ENCODE measurements at regions not wholly inside any gene's neighbourhood (a gene's known extent, or its start where the extent isn't known, plus 50 kb on each side); places are given as distances from the start of the nearest gene placed in this dataset.

GRCh38 chr14:98711453-98711852 lies 560.5 kb downstream of the BCL11B start:
- DNase-seq (ENCODE audit: low spot score): no peak

GRCh38 chr14:98714626-98715425 lies 557.2 kb downstream of the BCL11B start:
- no peak for DNase-seq (ENCODE audit: low spot score)

DNA sequence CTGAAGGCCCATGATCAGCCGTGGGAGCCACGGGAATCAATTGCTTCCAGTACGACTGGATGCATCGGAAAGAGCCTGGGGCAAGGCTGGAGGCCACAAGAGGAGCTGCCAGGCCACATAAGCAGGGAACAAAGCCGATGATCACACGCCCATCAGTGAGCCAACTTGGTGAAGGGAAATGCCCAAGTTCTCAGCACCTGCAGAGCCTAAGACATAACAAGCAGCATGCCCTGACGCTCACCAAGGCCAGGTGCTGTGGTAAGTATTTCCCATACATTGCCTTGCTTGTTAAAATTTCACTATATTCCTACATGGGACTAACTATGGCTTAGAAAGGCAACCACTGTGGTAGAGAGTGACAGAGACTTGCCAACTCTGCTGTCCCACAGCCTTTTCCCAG lies 555.9 kb downstream of the BCL11B start:
- DNase-seq (ENCODE audit: low spot score): no peak

DNA sequence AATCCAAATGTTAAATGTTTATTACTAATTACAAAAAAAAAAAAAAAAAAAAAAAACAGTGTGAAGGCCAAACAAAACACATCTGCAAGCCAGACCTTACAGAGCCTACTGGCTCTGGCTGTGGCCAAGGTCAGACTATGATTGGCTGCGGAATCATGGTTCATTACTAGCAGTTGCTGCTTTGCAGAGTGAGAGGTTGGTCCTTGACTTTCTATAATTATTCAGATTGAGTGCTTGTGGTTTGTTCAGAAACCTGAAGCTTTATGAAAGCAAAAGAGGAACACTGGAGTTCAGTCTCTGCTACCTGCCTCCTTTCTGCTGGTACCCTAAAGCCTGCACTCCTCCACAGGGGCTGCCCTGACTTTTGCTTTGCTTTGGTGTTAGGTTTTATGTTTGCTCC lies 550.9 kb downstream of the BCL11B start:
- DNase-seq (ENCODE audit: low spot score): no peak

DNA sequence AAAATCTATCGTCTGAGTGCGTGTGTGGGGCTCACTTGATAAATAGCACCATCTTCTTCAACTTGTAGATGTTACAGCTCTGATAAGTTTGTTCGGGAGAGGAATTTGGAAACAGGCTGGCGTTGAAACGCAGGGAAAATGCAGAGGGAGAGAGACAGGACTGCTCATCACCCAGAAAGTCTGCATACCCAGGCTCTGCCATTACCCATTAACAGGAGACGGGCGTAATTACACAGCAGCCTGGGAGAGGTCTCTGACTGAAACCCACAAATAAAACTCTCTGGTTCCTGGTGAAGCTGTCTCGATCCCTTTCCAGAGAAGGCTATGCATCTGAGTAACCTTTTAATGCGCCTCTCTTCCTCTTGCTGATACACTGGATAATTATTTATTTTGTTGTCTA lies 547.3 kb downstream of the BCL11B start:
- DNase-seq (ENCODE audit: low spot score): no peak

- no peak for DNase-seq (ENCODE audit: low spot score)
Observed at GRCh38 chr14:98725191-98725590, 546.8 kb downstream of the BCL11B start.

DNA sequence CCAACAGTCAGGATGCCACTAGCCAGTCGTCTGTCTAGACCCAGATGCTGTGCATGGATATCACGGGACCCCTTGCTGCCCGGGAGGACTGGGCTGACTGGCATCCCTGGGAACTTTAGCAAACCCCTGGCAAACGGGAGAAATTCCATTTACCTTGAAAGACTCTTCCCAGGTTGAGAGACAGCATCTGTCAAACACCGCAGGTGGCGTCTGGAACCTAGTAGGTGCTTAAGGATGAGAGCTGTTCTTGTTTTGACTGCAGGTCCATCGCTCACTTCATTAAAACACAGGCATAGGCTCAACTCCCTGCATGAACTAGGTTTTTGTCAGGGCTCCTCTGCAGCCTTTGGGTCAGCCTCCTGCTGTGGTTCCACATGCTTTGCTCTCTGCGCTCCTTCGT lies 546.3 kb downstream of the BCL11B start:
- no peak for DNase-seq (ENCODE audit: low spot score)

GRCh38 chr14:98726585-98727405 lies 545.2 kb downstream of the BCL11B start:
- no peak for DNase-seq (ENCODE audit: low spot score)

DNA sequence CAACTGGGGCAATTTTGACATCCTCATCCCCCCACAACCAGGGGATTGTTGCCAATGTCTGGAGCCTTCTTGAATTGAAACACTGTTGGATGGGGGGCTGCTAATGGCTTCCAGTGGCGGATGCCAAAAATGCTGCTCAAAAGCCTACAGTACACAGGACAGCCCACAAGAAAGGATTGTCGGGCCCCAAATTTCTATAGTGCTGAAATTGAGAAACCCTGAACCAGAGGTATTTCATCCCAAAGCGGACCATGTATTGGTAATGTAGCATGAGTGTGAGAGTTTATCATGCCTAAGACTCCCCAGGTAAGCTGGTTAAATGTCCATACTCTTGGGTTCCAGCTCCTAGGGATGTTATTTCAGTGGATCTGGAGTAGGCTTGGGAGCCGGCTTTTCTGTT lies 544.0 kb downstream of the BCL11B start:
- DNase-seq (ENCODE audit: low spot score): no peak

GRCh38 chr14:98728836-98729235 lies 543.2 kb downstream of the BCL11B start:
- DNase-seq (ENCODE audit: low spot score): no peak

DNA sequence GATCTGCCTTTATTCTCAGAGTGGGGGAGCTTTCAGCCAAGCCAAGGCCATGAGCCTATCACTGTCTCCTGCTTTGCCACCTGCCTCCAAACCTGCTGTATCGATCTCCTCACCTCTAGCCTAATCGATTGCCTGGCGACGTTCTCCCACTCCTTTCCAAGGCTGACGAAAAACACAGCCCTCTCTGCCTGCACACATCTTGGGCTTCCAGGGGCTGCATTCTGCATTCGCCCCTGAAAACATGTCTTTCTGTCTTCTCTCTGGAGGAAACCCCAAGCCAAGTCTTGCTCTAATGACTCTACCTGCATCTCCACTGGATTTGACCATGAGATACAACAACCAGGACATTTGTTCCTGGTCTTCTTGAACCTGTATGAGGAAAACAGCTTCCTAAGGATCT lies 540.7 kb downstream of the BCL11B start:
- no peak for DNase-seq (ENCODE audit: low spot score)

DNA sequence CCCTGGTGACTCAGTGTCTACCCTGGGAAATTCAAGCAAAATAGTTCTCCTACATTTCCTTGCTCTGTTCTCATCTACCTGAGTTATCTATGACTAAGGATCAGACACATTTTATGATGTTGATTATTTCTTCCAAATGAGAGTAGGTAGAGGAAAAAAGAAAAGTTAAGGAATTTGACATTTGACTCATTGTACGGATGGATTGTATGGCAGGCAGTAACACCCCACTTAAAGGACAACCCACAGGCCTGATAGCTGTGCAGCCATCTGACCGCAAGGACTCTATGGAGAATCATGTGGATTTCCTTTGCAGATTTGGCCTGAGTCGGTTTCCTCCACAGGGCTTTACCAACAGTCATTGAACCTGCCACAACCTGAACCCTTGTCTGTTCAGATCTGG lies 540.3 kb downstream of the BCL11B start:
- DNase-seq (ENCODE audit: low spot score): no peak

GRCh38 chr14:98733536-98733935 lies 538.5 kb downstream of the BCL11B start:
- DNase-seq (ENCODE audit: low spot score): no peak

DNA sequence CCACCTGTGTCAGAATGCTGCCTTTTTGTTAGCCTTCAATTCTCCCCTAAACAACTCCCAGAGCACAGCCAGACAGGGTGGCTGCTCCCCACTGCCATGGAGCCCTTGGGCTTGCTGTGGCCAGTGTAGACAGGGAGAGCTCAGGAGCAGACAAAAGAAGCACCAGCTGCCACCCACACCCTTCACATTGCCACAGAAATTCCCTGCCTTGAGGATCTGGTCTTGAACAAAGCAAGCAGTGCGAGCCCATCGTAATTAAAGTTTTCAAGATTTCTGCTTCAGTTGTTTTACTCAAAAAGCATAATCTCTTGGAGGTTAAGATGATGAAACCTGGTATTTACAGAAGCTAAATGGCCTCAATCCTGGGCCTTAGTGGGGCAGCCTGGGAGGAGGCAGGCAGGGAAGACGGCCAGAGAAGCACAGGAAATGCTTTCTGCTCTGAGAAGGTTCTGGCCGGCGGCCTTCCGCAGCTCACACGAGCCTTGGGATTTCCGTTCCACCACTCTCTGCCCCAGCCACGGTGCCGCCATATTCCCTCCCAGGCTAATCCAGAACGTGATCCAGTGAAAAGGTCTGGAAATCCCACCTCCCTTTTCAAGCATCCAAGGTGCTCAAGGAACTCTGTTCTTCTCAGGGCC lies 535.2 kb downstream of the BCL11B start:
- no peak for DNase-seq (ENCODE audit: low spot score)

DNA sequence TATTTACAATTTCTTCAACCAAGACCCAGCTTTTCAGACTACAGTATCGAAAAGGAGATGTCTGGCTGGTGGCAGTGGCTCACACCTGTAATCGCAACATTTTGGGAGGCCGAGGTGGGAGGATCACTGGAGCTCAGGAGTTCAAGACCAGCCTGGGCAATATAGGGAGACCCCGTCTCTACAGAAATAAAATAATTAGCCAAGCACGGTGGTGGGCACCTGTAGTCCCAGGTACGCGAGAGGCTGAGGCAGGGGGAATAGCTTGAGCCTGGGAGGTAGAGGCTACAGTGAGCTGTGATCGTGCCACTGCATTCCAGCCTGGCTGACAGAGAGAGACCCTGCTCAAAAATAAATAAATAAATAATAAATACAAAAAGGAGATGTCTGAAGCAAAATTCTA lies 530.5 kb downstream of the BCL11B start:
- DNase-seq (ENCODE audit: low spot score): no peak

DNA sequence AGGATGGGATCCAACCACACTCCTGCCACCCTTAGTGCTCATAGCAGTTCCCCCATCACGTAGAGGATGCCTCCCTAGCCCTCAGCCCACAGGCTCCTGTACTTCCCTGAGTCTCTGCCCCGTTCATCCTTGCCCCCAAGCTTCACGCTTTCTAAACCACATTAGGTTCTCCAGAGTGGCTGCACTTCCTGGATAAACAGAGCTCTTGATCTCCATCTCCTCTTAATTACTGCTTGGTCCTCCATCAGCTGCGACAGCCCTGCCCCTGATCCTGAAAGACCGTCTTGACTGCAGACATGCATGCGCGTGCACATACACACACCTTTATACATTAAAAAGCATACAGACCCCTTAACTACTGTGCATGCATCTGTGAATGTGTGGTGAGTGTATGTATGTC lies 530.0 kb downstream of the BCL11B start:
- no peak for DNase-seq (ENCODE audit: low spot score)

DNA sequence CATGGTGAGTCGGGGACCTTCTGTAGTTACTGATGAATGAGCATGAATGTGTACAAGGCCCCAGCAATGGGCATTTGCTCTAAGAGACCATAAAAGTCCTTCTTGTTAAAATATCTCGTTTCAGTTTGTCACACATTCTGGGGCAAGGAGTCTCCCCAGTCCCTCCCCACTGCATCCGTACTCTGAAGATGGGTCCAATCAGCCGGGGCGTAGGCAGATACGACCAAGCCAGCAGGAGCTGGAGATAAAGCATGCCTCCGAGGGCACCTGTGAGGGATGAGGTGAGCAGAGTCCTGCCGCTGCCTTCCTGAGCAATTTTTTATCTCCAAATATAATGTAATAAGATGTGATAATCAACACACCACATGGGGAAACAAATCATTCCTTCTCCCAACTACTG lies 528.5 kb downstream of the BCL11B start:
- no peak for DNase-seq (ENCODE audit: low spot score)

DNA sequence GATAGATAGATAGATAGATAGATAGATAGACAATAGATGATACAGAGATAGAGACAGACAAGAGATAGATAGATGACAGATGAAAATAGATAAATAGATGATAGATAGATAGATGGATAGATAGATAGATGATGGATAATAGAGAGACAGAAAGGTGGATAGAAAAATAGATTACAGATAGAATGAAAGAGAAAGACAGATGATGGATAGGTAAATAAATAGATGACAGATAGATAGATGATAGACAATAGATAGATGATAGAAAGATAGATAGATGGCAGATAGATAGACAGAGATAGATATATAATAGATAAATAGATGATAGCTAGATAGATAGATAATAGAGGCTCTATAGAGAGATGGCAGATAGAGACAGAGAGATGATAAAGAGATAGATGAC lies 523.0 kb downstream of the BCL11B start:
- DNase-seq (ENCODE audit: low spot score): no peak

DNA sequence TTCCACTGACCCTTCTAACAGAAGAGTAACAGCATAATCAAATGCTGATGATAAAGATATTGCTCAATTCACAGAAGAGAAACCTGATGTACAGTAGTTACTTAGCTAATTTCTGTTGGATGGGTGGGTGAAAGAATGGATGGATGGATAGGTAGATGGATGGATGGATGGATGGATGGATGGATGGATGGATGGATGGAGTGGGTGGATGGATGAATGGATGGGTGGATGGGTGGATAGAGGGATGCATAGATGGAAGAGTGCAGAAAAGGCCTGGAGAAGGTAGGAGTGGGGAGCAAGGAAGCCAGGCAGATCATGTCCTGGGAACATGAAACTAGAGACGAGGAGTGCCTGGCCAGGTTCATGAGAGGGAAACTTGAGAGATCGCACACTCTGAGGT lies 520.9 kb downstream of the BCL11B start:
- DNase-seq (ENCODE audit: low spot score): no peak

GRCh38 chr14:98752660-98753059 lies 519.3 kb downstream of the BCL11B start:
- no peak for DNase-seq (ENCODE audit: low spot score)

GRCh38 chr14:98754343-98755020 lies 517.5 kb downstream of the BCL11B start:
- DNase-seq (ENCODE audit: low spot score): no peak

GRCh38 chr14:98756749-98757148 lies 515.2 kb downstream of the BCL11B start:
- no peak for DNase-seq (ENCODE audit: low spot score)

Measured in HuH-7 (cell line).